VCaP (cell line): ENCODE measurements at regions not wholly inside any gene's neighbourhood (a gene's known extent, or its start where the extent isn't known, plus 50 kb on each side); places are given as distances from the start of the nearest gene placed in this dataset.

Experiments used
- H3K27ac ChIP-seq: fragments of 450-650 bp; 2 replicates; pipeline ENCODE4 v1.5.1; 2017
- CTCF ChIP-seq: fragments of 450-650 bp; conservative IDR thresholded peaks from 2 replicates; pipeline ENCODE4 v1.5.1; 2017; ENCODE audit warnings: mild to moderate bottlenecking, moderate library complexity

GRCh38 chr3:59308001-59308400 lies 258.2 kb upstream of the CFAP20DC start:
- no peak overlapping the region for H3K27ac ChIP-seq
- TF ChIP-seq CTCF = no peak

GRCh38 chr3:59306436-59306835 lies 256.6 kb upstream of the CFAP20DC start:
- H3K27ac ChIP-seq = no peak overlapping the region
- no peak for TF ChIP-seq CTCF

- TF ChIP-seq CTCF = no peak
Measured at GRCh38 chr3:59304296-59304695, 254.5 kb upstream of the CFAP20DC start.

GRCh38 chr3:59303452-59303851 lies 253.6 kb upstream of the CFAP20DC start:
- H3K27ac ChIP-seq = no peak overlapping the region
- TF ChIP-seq CTCF = no peak

More at GRCh38 chr3:59304296-59304695, 254.5 kb upstream of the CFAP20DC start:
- H3K27ac ChIP-seq = no peak overlapping the region

- no peak overlapping the region for H3K27ac ChIP-seq
- TF ChIP-seq CTCF = no peak
Measured at GRCh38 chr3:59302442-59302841, 252.6 kb upstream of the CFAP20DC start.

GRCh38 chr3:59300733-59301132 lies 250.9 kb upstream of the CFAP20DC start:
- no peak overlapping the region for H3K27ac ChIP-seq
- TF ChIP-seq CTCF = no peak

- TF ChIP-seq CTCF = no peak
- no peak overlapping the region for H3K27ac ChIP-seq
Measured at GRCh38 chr3:59299561-59299960, 249.7 kb upstream of the CFAP20DC start.

- TF ChIP-seq CTCF = no peak
- H3K27ac ChIP-seq = no peak overlapping the region
Measured at GRCh38 chr3:59290358-59290757, 240.5 kb upstream of the CFAP20DC start.
